CD4-positive, alpha-beta memory T cell (primary cell): ENCODE measurements at regions not wholly inside any gene's neighbourhood (a gene's known extent, or its start where the extent isn't known, plus 50 kb on each side); places are given as distances from the start of the nearest gene placed in this dataset.
"Not testable (repeated sequence)": the region's sequence is repeated elsewhere in the genome, so short reads cannot be mapped to it uniquely, and the experiment has no call there.

Experiments used
- CTCF ChIA-PET: fragments of 350-600 bp; sonication (Branson Sonifier 250); formaldehyde crosslinking; loops from one replicate; lab custom pipeline; 2021; ENCODE audit warnings: inconsistent platforms; ENCODE audit not compliant: partially characterized antibody; lab: Charles Lee
- POLR2A ChIA-PET: fragments of 350-600 bp; sonication (Branson Sonifier 250); formaldehyde crosslinking; loops from one replicate; lab custom pipeline; 2021; ENCODE audit not compliant: partially characterized antibody; lab: Charles Lee
- DNase-seq, 5 donors: peaks; one replicate each; pipeline versions ENCODE4 v3.0.0 to v3.0.0-alpha.2; 2020 to 2022; ENCODE audit warnings: mixed read lengths in 1 of 5
- H3K27ac ChIP-seq: one replicate; pipeline ENCODE4 v1.7.0; 2013; ENCODE audit warnings: low read depth, low read length
- H3K27me3 ChIP-seq: 2 replicates; pipeline ENCODE4 v1.7.0; 2013; ENCODE audit warnings: mild to moderate bottlenecking, low read length, moderate library complexity; ENCODE audit not compliant: insufficient read depth
- H3K36me3 ChIP-seq: 2 replicates; pipeline ENCODE4 v1.7.0; 2013; ENCODE audit warnings: mild to moderate bottlenecking, low read length, moderate library complexity; ENCODE audit not compliant: insufficient read depth
- H3K4me1 ChIP-seq: 2 replicates; pipeline ENCODE4 v1.7.0; 2013; ENCODE audit warnings: mild to moderate bottlenecking, low read length, moderate library complexity; ENCODE audit not compliant: insufficient read depth
- H3K4me3 ChIP-seq, 2 donors: one replicate each; pipeline ENCODE4 v1.7.0; 2013; ENCODE audit warnings: low read length in 2 of 2, mild to moderate bottlenecking in 1 of 2
- H3K9me3 ChIP-seq, 2 donors: one replicate each; pipeline ENCODE4 v1.7.0; 2013; ENCODE audit warnings: low read length in 2 of 2, control low read depth in 1 of 2; ENCODE audit not compliant: control insufficient read depth in 1 of 2
- H3K27ac Mint-ChIP-seq, 7 donors: one replicate each; pipeline ENCODE4 v1.8.0; 2020 to 2021; ENCODE audit warnings: mixed read lengths in 7 of 7, mild to moderate bottlenecking in 6 of 7, inconsistent platforms in 3 of 7, moderate library complexity in 3 of 7
- H3K27me3 Mint-ChIP-seq, 2 donors: one replicate each; pipeline ENCODE4 v1.8.0; 2020 to 2021; ENCODE audit warnings: mixed read lengths in 2 of 2
- H3K36me3 Mint-ChIP-seq, 2 donors: one replicate each; pipeline ENCODE4 v1.8.0; 2020 to 2021; ENCODE audit warnings: mixed read lengths in 2 of 2, inconsistent platforms in 1 of 2, mild to moderate bottlenecking in 1 of 2
- H3K4me1 Mint-ChIP-seq, 4 donors: one replicate each; pipeline ENCODE4 v1.8.0; 2020 to 2021; ENCODE audit warnings: mixed read lengths in 4 of 4, mild to moderate bottlenecking in 1 of 4
- H3K4me3 Mint-ChIP-seq, 8 donors: one replicate each; pipeline ENCODE4 v1.8.0; 2020 to 2021; ENCODE audit warnings: mixed read lengths in 8 of 8, mild to moderate bottlenecking in 7 of 8, moderate library complexity in 6 of 8, inconsistent platforms in 3 of 8
- H3K9me3 Mint-ChIP-seq, 8 donors: one replicate each; pipeline ENCODE4 v1.8.0; 2020 to 2021; ENCODE audit warnings: mixed read lengths in 8 of 8, mild to moderate bottlenecking in 5 of 8, inconsistent platforms in 3 of 8, moderate library complexity in 1 of 8
- intact Hi-C: fragments of 100-400 bp; cut with micrococcal nuclease; formaldehyde crosslinking; loops from one replicate; pipeline ENCODE4 v1.15.1; 2023

GRCh38 chr16:88232401-88233258 lies 150.1 kb upstream of the ZNF469 start:
- CTCF ChIA-PET, H3K27ac ChIP-seq, intact Hi-C loops, H3K27me3 ChIP-seq, H3K4me3 Mint-ChIP-seq, H3K4me1 ChIP-seq, H3K9me3 ChIP-seq, H3K27me3 Mint-ChIP-seq, H3K4me1 Mint-ChIP-seq, H3K9me3 Mint-ChIP-seq, H3K36me3 ChIP-seq, H3K4me3 ChIP-seq, H3K27ac Mint-ChIP-seq, POLR2A ChIA-PET, DNase-seq, H3K36me3 Mint-ChIP-seq: not testable (repeated sequence)

GRCh38 chr16:88233621-88234420 lies 148.9 kb upstream of the ZNF469 start:
- H3K4me1 Mint-ChIP-seq, CTCF ChIA-PET, H3K36me3 Mint-ChIP-seq, H3K4me3 ChIP-seq, H3K4me1 ChIP-seq, H3K9me3 ChIP-seq, intact Hi-C loops, POLR2A ChIA-PET, H3K27me3 ChIP-seq, H3K27ac Mint-ChIP-seq, DNase-seq, H3K36me3 ChIP-seq, H3K27ac ChIP-seq, H3K9me3 Mint-ChIP-seq, H3K4me3 Mint-ChIP-seq: not testable (repeated sequence)
- H3K27me3 Mint-ChIP-seq = peaks cover 10 to 11% of the 10 kb centered on the region in 2 donors

GRCh38 chr16:88234421-88235271 lies 148.1 kb upstream of the ZNF469 start:
- POLR2A ChIA-PET, DNase-seq, H3K36me3 Mint-ChIP-seq, intact Hi-C loops, H3K4me3 ChIP-seq, H3K27ac ChIP-seq, CTCF ChIA-PET, H3K4me1 Mint-ChIP-seq, H3K4me3 Mint-ChIP-seq, H3K4me1 ChIP-seq, H3K36me3 ChIP-seq, H3K9me3 ChIP-seq, H3K27me3 ChIP-seq, H3K9me3 Mint-ChIP-seq, H3K27ac Mint-ChIP-seq: not testable (repeated sequence)
- peaks cover 11 to 12% of the 10 kb centered on the region in 2 donors for H3K27me3 Mint-ChIP-seq

- intact Hi-C loops, H3K4me3 Mint-ChIP-seq, H3K4me3 ChIP-seq, H3K9me3 ChIP-seq, DNase-seq, H3K4me1 ChIP-seq, H3K27ac ChIP-seq, POLR2A ChIA-PET, H3K9me3 Mint-ChIP-seq, H3K27ac Mint-ChIP-seq, H3K27me3 ChIP-seq, CTCF ChIA-PET, H3K36me3 Mint-ChIP-seq, H3K4me1 Mint-ChIP-seq, H3K36me3 ChIP-seq: not testable (repeated sequence)
- H3K27me3 Mint-ChIP-seq = peaks cover 12 to 14% of the 10 kb centered on the region in 2 donors
These were observed 147.1 kb upstream of the ZNF469 start for GRCh38 chr16:88235691-88236090.

- peaks cover 12 to 14% of the 10 kb centered on the region in 2 donors for H3K27me3 Mint-ChIP-seq
- CTCF ChIA-PET, H3K4me3 ChIP-seq, H3K4me3 Mint-ChIP-seq, H3K27ac ChIP-seq, H3K4me1 ChIP-seq, H3K9me3 ChIP-seq, H3K36me3 Mint-ChIP-seq, H3K9me3 Mint-ChIP-seq, H3K27ac Mint-ChIP-seq, H3K36me3 ChIP-seq, POLR2A ChIA-PET, H3K27me3 ChIP-seq, H3K4me1 Mint-ChIP-seq, DNase-seq, intact Hi-C loops: not testable (repeated sequence)
These were observed 146.5 kb upstream of the ZNF469 start for GRCh38 chr16:88236229-88236628.

GRCh38 chr16:88237314-88237713 lies 145.4 kb upstream of the ZNF469 start:
- H3K36me3 Mint-ChIP-seq, H3K4me1 ChIP-seq, H3K9me3 Mint-ChIP-seq, DNase-seq, POLR2A ChIA-PET, H3K9me3 ChIP-seq, H3K36me3 ChIP-seq, H3K27ac Mint-ChIP-seq, intact Hi-C loops, H3K27me3 ChIP-seq, H3K27ac ChIP-seq, CTCF ChIA-PET, H3K4me3 Mint-ChIP-seq, H3K4me3 ChIP-seq, H3K4me1 Mint-ChIP-seq: not testable (repeated sequence)
- H3K27me3 Mint-ChIP-seq = peaks cover 12 to 16% of the 10 kb centered on the region in 2 donors

GRCh38 chr16:88237761-88238415 lies 144.9 kb upstream of the ZNF469 start:
- H3K4me3 Mint-ChIP-seq, H3K27ac Mint-ChIP-seq, H3K36me3 ChIP-seq, H3K27me3 ChIP-seq, H3K9me3 Mint-ChIP-seq, H3K4me1 ChIP-seq, intact Hi-C loops, CTCF ChIA-PET, POLR2A ChIA-PET, H3K36me3 Mint-ChIP-seq, H3K27ac ChIP-seq, H3K4me1 Mint-ChIP-seq, H3K4me3 ChIP-seq, H3K9me3 ChIP-seq, DNase-seq: not testable (repeated sequence)
- H3K27me3 Mint-ChIP-seq = peaks cover 12 to 16% of the 10 kb centered on the region in 2 donors
